Neutrophil (primary cell): ENCODE measurements at regions not wholly inside any gene's neighbourhood (a gene's known extent, or its start where the extent isn't known, plus 50 kb on each side); places are given as distances from the start of the nearest gene placed in this dataset.

Experiments used
- H3K27ac ChIP-seq: fragments of 200-600 bp; sonication (generic); 2 replicates; pipeline ENCODE4 v1.5.1; 2016; ENCODE audit warnings: mild to moderate bottlenecking, moderate library complexity
- H3K27me3 ChIP-seq: fragments of 200-600 bp; sonication (generic); 2 replicates; pipeline ENCODE4 v1.6.0; 2016; ENCODE audit warnings: mild to moderate bottlenecking
- H3K36me3 ChIP-seq: fragments of 200-600 bp; sonication (generic); 2 replicates; pipeline ENCODE4 v1.5.1; 2017
- H3K4me1 ChIP-seq, 2 experiments: fragments of 200-600 bp in 1 of 2; sonication (generic) in 1 of 2; 1 replicate in 1 of 2; 2 replicates in 1 of 2; pipeline versions ENCODE4 v1.5.1 to v1.6.1; 2013 to 2016; ENCODE audit warnings: low read depth in 1 of 2, low read length in 1 of 2, mild to moderate bottlenecking in 1 of 2, moderate library complexity in 1 of 2; ENCODE audit not compliant: control insufficient read depth in 1 of 2, insufficient read depth in 1 of 2
- H3K4me3 ChIP-seq, 2 experiments: fragments of 200-600 bp in 1 of 2; sonication (generic) in 1 of 2; 1 replicate in 1 of 2; 2 replicates in 1 of 2; pipeline ENCODE4 v1.5.1; 2013 to 2016; ENCODE audit warnings: low read depth in 1 of 2, low read length in 1 of 2, mild to moderate bottlenecking in 1 of 2, moderate library complexity in 1 of 2
- H3K9me3 ChIP-seq: fragments of 200-600 bp; sonication (generic); 2 replicates; pipeline ENCODE4 v1.5.1; 2016
- CTCF ChIP-seq: fragments of 200-600 bp; sonication (generic); IDR thresholded peaks from 2 replicates; pipeline ENCODE4 v1.5.1; 2016; ENCODE audit warnings: antibody characterized with exemption

GRCh38 chr13:88945793-88946192, 1274.6 kb downstream of the SLITRK5 start:
- Histone ChIP-seq H3K36me3 (no peaks in the 10 kb centered on the region), H3K27me3 (no peaks in the 10 kb centered on the region), H3K27ac (no peak overlapping the region), H3K4me3 (no peak overlapping the region), H3K4me1 (no peaks in the 10 kb centered on the region), H3K9me3 (no peaks in the 10 kb centered on the region)
- TF ChIP-seq CTCF: no peak

GRCh38 chr13:88948501-88948900, 1277.3 kb downstream of the SLITRK5 start:
- Histone ChIP-seq H3K4me3 (no peak overlapping the region), H3K4me1 (no peaks in the 10 kb centered on the region), H3K27me3 (no peaks in the 10 kb centered on the region), H3K36me3 (no peaks in the 10 kb centered on the region), H3K9me3 (no peaks in the 10 kb centered on the region), H3K27ac (no peak overlapping the region)
- no peak for TF ChIP-seq CTCF

- no peak for TF ChIP-seq CTCF
- no peak overlapping the region for H3K27ac ChIP-seq
- H3K4me3 ChIP-seq: no peak overlapping the region
- H3K27me3 ChIP-seq: no peaks in the 10 kb centered on the region
- no peaks in the 10 kb centered on the region for H3K4me1 ChIP-seq
- H3K36me3 ChIP-seq: no peaks in the 10 kb centered on the region
- no peaks in the 10 kb centered on the region for H3K9me3 ChIP-seq
Measured at GRCh38 chr13:88958821-88959220, 1287.7 kb downstream of the SLITRK5 start.

GRCh38 chr13:88976466-88976865, 1305.3 kb downstream of the SLITRK5 start:
- no peak for TF ChIP-seq CTCF
- Histone ChIP-seq H3K27ac (no peak overlapping the region), H3K36me3 (no peaks in the 10 kb centered on the region)

GRCh38 chr13:88978607-88979006, 1307.4 kb downstream of the SLITRK5 start:
- Histone ChIP-seq H3K36me3 (no peaks in the 10 kb centered on the region), H3K27me3 (no peaks in the 10 kb centered on the region), H3K4me1 (no peaks in the 10 kb centered on the region), H3K27ac (no peak overlapping the region), H3K4me3 (no peak overlapping the region), H3K9me3 (no peaks in the 10 kb centered on the region)
- no peak for TF ChIP-seq CTCF

More at GRCh38 chr13:88976466-88976865, 1305.3 kb downstream of the SLITRK5 start:
- no peak overlapping the region for H3K4me3 ChIP-seq
- H3K9me3 ChIP-seq: no peaks in the 10 kb centered on the region
- no peaks in the 10 kb centered on the region for H3K27me3 ChIP-seq
- H3K4me1 ChIP-seq: no peaks in the 10 kb centered on the region
